ENCODE measurements at regions not wholly inside any gene's neighbourhood (a gene's known extent, or its start where the extent isn't known, plus 50 kb on each side); places are given as distances from the start of the nearest gene placed in this dataset.

DNA sequence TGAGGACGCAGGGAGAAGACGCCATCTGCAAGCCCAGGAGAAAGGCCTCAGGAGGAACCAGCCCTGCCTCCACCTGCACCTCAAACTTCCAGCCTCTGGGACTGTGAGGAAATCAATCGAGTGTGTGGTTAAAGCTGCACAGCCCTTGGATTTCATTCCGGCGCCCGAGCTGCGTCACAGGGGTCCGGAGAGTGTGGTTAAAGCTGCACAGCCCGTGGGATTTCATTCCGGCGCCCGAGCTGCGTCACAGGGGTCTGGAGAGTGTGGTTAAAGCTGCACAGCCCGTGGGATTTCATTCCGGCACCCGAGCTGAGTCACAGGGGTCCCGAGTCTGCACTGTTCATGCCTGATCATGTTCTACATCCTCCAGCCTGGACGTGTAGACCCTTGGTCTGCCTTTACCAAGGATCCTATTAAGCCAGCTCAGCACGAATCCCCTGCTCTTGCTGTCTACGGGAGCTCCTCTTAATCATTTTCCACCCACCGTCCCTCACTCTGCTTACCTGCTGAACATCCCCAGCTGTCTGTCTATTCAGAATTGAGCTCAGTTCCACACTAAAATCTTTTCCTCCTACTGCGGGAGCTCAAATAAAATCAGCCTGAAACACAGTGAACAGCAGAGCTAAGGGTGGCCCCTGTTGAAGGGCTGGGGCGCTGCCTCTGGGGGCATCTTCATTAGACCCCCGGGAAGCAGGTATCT is 73.0 kb upstream of the OLFM1 start:
- no peak for TF ChIP-seq ZNF274 (IDR thresholded peaks at IDR 0.05; ENCODE audit: low read depth, low read length)
- no peak for TF ChIP-seq YY1 (IDR thresholded peaks at IDR 0.05; ENCODE audit: insufficient read depth, insufficient read length)

Measured in NT2/D1 (cell line).